Type B pancreatic cell (in vitro differentiated cells): ENCODE measurements at regions not wholly inside any gene's neighbourhood (a gene's known extent, or its start where the extent isn't known, plus 50 kb on each side); places are given as distances from the start of the nearest gene placed in this dataset.

Source experiments
- DNase-seq: peaks from one replicate; pipeline ENCODE4 v3.0.0; 2021; ENCODE audit warnings: mixed read lengths; ENCODE audit not compliant: unreplicated experiment; ENCODE audit errors: extremely low spot score
- H3K27ac Mint-ChIP-seq: 2 replicates; pipeline ENCODE4 v1.8.0; 2021; ENCODE audit warnings: mild to moderate bottlenecking, mixed read lengths
- H3K27me3 Mint-ChIP-seq: 2 replicates; pipeline ENCODE4 v1.8.0; 2021; ENCODE audit warnings: mixed read lengths
- H3K36me3 Mint-ChIP-seq: 2 replicates; pipeline ENCODE4 v1.8.0; 2021; ENCODE audit warnings: mixed read lengths
- H3K4me1 Mint-ChIP-seq: one replicate; pipeline ENCODE4 v1.8.0; 2021; ENCODE audit warnings: mixed read lengths; ENCODE audit not compliant: unreplicated experiment
- H3K4me3 Mint-ChIP-seq: 2 replicates; pipeline ENCODE4 v1.8.0; 2021; ENCODE audit warnings: mild to moderate bottlenecking, mixed read lengths
- H3K9me3 Mint-ChIP-seq: 2 replicates; pipeline ENCODE4 v1.8.0; 2021; ENCODE audit warnings: mixed read lengths
- TF ChIP-seq, protein P1 (sequence below): fragments of 200-600 bp; sonication (generic); conservative IDR thresholded peaks from 2 replicates; pipeline ENCODE4 v1.5.0; 2021; ENCODE audit warnings: antibody characterized with exemption, mild to moderate bottlenecking

DNA sequence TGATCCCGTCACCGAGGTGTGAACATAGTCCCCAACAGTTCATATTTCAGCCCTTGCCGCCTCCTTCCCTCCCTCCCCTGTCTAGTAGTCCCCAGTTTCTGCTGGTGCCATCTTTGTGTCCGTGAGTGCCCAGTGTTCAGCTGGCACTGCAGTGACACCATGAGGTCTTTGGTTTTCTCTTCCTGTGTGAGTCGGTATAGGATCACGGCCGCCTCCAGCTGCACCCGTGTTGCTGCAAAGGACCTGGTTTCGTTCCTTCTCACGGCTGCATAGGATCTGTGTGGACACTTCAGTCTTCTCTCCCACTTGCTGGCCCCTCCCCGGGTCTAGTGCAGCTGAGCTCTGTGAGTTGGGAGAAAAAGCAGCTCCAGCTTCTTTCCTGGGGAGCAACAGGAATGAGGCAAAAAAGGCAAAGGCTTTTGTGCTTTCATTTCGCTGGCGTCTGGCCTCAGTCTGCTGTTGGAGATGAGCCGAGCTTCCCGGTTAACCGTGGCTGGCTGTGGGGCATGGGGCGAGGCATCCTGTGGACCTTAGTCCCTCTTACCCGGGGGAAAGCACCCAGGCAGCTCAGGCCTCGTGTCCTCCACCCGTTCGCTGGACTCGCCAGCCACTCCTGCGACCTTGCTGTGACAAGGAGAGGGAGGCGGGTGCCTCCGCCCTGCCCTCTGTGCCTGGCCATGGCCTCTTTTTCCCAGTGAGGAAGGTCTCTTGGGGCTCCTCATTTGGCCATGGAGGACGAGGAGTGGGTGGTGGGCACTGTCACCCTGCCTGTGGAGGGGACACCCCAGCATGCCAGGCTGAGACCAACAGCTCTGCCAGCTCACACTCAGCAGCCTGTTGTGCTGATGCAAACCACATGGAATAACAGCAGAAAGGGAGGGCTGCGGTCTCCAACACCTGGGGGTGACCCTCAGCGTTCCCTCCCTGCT is 196.5 kb downstream of the TEX29 start:
- no peaks in the 10 kb centered on the region for H3K36me3 Mint-ChIP-seq

DNA sequence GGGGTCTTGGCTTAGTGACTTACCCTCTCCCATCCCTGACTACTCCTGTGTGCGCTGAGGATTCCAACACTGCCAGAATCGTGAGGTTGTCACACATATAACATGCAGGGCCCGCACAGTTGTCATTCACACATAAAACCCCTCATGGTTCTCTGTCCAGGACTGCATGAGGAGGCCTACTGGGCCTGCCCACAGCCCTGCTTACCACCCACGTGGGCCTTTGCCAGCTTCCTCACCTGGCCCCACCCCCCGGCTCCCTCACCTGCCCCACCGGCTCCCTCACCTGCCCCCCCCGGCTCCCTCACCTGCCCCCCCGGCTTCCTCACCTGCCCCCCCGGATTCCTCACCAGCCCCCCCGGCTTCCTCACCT is 197.2 kb downstream of the TEX29 start:
- TF ChIP-seq, protein P1, sequence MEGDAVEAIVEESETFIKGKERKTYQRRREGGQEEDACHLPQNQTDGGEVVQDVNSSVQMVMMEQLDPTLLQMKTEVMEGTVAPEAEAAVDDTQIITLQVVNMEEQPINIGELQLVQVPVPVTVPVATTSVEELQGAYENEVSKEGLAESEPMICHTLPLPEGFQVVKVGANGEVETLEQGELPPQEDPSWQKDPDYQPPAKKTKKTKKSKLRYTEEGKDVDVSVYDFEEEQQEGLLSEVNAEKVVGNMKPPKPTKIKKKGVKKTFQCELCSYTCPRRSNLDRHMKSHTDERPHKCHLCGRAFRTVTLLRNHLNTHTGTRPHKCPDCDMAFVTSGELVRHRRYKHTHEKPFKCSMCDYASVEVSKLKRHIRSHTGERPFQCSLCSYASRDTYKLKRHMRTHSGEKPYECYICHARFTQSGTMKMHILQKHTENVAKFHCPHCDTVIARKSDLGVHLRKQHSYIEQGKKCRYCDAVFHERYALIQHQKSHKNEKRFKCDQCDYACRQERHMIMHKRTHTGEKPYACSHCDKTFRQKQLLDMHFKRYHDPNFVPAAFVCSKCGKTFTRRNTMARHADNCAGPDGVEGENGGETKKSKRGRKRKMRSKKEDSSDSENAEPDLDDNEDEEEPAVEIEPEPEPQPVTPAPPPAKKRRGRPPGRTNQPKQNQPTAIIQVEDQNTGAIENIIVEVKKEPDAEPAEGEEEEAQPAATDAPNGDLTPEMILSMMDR: no peak
- no peaks in the 10 kb centered on the region for H3K9me3 Mint-ChIP-seq
- H3K27ac Mint-ChIP-seq: no peak overlapping the region
- peaks cover 33% of the 10 kb centered on the region for H3K27me3 Mint-ChIP-seq
- no peak overlapping the region for H3K4me3 Mint-ChIP-seq
- no peaks in the 10 kb centered on the region for H3K4me1 Mint-ChIP-seq
- no peak for DNase-seq
- H3K36me3 Mint-ChIP-seq: no peaks in the 10 kb centered on the region

More for the DNA sequence above, 196.5 kb downstream of the TEX29 start:
- H3K27ac Mint-ChIP-seq: no peak overlapping the region
- H3K9me3 Mint-ChIP-seq: no peaks in the 10 kb centered on the region
- H3K4me1 Mint-ChIP-seq: no peaks in the 10 kb centered on the region
- peaks cover 36% of the 10 kb centered on the region for H3K27me3 Mint-ChIP-seq
- no peak overlapping the region for H3K4me3 Mint-ChIP-seq
- TF ChIP-seq, protein P1: no peak
- DNase-seq: peak; percentile 55

DNA sequence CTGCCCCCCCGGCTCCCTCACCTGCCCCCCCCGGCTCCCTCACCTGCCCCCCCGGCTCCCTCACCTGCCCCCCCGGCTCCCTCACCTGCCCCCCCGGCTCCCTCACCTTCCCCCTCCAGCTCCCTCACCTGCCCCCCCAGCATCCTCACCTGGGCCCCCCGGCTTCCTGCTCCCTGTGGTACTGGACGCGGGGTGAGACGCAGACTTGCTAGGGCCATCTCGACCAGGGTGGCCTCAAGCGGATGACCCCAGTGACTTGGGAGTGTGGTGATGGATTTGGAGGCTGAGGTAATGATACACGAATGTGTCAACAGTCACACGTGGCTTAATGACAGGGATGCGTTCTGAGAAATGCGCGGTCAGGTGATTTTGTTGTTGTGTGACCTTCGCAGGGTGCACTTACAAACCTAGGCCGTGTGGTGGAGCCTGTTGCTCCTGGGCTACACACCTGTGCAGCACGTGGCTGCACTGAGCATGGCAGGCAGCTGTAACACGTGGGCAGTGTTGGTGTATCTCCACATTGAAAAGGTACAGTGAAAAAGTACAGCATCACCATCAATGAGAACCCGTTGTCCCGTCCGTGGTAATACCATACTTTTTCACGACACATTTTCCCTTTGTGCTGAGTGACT is 197.8 kb downstream of the TEX29 start:
- peak; percentile 58 for DNase-seq
- peak overlapping the region; percentile 51 for H3K27ac Mint-ChIP-seq
- no peaks in the 10 kb centered on the region for H3K4me1 Mint-ChIP-seq
- H3K4me3 Mint-ChIP-seq: no peak overlapping the region
- TF ChIP-seq, protein P1: peak; percentile 32
- H3K27me3 Mint-ChIP-seq: peaks cover 30% of the 10 kb centered on the region
- H3K9me3 Mint-ChIP-seq: no peaks in the 10 kb centered on the region
- H3K36me3 Mint-ChIP-seq: no peaks in the 10 kb centered on the region

DNA sequence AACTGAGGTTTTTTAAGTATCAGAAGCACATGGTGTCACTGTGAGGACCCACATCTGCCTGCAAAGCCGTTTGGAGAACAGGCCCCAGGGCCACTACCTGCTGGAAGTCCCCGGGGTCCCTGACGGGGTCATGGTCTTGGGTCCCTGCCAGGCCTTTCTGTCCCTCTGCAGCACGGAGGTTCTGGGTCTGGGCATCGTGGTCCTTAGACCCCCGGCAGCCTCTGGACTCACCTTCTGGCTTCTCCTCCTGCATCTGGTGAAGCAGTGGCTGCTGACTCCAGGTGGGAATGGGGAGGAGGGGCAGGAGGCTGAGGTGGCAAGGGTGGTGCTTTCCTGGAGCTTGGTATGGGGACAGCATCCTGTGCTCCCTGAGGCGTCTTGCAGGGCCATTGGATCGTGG is 198.6 kb downstream of the TEX29 start:
- H3K27me3 Mint-ChIP-seq: peaks cover 30% of the 10 kb centered on the region
- DNase-seq: peak; percentile 64
- TF ChIP-seq, protein P1: no peak
- H3K4me3 Mint-ChIP-seq: no peak overlapping the region
- H3K4me1 Mint-ChIP-seq: no peaks in the 10 kb centered on the region
- no peaks in the 10 kb centered on the region for H3K36me3 Mint-ChIP-seq
- no peaks in the 10 kb centered on the region for H3K9me3 Mint-ChIP-seq
- H3K27ac Mint-ChIP-seq: no peak overlapping the region

DNA sequence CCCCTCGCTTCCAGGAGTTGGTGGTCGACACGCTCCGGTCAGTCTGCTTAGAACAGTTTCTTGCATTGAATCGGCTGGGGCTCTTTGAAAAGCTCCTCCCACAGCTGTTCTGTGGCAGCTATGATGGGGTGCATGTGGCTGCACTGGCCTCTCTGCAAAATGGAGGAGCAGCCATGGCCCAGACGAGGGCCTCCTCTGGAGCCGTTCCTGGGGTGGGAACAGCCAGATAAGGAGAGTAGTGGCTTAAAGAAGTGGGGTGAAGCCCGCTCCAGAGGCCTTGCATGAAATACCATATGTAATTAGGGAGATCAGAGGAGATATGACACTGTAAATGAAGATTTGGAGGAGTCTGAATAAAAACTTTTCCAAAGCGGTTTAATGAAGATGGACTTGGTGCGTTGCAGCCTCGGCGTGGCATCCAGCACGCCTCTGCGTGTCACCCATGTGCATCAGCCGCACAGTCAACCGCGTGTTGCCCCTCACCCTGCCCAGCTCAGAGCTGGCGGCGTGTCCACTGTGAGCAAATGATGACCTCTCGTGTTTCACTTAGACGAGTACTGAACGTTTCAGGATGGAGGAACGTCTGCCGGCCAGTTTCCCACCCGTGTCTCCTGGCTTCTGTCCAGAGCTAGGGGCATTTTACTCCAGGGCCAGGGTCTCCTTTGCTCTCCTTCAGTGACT is 199.2 kb downstream of the TEX29 start:
- Mint-ChIP-seq H3K4me1 (no peaks in the 10 kb centered on the region), H3K36me3 (no peaks in the 10 kb centered on the region), H3K27me3 (peaks cover 27% of the 10 kb centered on the region), H3K4me3 (no peak overlapping the region), H3K9me3 (no peaks in the 10 kb centered on the region), H3K27ac (no peak overlapping the region)
- TF ChIP-seq, protein P1: no peak
- peak; percentile 52 for DNase-seq
